ENCODE measurements at regions not wholly inside any gene's neighbourhood (a gene's known extent, or its start where the extent isn't known, plus 50 kb on each side); places are given as distances from the start of the nearest gene placed in this dataset.

DNA sequence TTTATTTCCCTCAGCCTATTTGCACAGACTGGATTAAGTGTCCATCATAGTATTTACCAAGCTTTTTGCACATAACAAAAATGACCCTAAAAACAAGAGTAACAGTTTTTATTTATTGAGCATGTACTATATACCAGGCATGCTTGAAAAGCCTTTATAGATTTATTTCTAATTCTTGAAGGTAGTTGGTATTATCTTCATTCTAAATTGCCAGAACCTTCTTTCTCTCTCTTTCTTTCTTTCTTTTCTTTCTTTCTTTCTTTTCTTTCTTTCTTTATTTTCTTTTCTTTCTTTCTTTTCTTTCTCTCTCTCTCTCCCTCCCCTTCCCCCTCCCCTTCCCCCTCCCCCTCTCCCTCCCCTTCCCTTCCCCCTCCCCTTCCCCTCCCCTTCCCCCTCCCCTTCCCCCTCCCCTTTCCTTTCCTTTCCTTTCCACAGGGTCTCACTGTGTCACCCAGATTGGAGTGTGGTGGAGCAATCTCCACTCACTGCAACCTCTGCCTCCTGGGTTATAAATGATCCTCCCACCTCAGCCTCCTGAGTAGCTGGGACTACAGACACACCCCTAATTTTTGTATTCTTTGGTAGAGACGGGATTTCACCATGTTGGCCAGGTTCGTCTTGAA is 310.9 kb upstream of the RBFOX1 start:
- no peak overlapping the region for H3K4me3 ChIP-seq (ENCODE audit: low read depth, low read length)
- TF ChIP-seq, protein P1, sequence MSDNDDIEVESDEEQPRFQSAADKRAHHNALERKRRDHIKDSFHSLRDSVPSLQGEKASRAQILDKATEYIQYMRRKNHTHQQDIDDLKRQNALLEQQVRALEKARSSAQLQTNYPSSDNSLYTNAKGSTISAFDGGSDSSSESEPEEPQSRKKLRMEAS (IDR thresholded peaks at IDR 0.05; ENCODE audit: low read depth, low read length) = no peak
- TF ChIP-seq MYC (IDR thresholded peaks at IDR 0.05; ENCODE audit: low read depth, low read length) = no peak
- TF ChIP-seq, protein P2, sequence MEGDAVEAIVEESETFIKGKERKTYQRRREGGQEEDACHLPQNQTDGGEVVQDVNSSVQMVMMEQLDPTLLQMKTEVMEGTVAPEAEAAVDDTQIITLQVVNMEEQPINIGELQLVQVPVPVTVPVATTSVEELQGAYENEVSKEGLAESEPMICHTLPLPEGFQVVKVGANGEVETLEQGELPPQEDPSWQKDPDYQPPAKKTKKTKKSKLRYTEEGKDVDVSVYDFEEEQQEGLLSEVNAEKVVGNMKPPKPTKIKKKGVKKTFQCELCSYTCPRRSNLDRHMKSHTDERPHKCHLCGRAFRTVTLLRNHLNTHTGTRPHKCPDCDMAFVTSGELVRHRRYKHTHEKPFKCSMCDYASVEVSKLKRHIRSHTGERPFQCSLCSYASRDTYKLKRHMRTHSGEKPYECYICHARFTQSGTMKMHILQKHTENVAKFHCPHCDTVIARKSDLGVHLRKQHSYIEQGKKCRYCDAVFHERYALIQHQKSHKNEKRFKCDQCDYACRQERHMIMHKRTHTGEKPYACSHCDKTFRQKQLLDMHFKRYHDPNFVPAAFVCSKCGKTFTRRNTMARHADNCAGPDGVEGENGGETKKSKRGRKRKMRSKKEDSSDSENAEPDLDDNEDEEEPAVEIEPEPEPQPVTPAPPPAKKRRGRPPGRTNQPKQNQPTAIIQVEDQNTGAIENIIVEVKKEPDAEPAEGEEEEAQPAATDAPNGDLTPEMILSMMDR (IDR thresholded peaks at IDR 0.05; ENCODE audit: low read depth, low read length) = no peak
- TF ChIP-seq POLR2A (IDR thresholded peaks at IDR 0.05; ENCODE audit: extremely low read depth, insufficient read length) = no peak
- no peak for DNase-seq (ENCODE audit: low read depth)

DNA sequence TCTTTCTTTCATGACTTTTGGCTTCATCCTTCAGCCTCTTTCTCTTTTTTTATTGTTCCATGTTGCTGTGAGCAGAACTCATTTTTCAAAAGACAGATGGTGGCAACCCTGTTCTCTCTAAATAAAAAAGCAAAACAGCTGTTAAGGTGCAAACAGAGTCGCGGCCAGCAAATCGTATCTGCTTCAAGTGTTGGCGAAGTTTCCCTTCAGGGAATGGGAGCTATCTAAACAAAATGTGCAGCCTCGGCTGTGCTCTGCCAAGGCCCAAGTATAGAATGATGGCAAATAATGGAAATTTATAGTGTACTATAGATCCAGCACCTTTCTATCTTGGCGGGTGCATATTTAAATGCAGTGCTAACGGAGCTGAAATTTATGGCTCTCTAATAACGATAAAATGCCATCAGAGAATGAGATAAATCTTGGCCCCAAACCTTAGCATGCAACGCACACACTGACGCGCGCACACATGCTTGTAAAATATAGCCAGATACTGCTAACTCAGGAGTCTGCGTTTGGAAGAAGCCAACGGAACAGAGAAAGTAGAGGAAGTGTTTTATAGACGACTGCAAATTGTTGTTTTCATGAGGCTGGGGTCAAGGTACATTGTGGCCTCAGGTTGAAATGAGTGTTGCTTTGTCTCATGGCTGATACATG is 315.5 kb upstream of the RBFOX1 start:
- no peak for DNase-seq (ENCODE audit: low read depth)
- TF ChIP-seq, protein P2 (IDR thresholded peaks at IDR 0.05; ENCODE audit: low read depth, low read length) = no peak
- no peak for TF ChIP-seq POLR2A (IDR thresholded peaks at IDR 0.05; ENCODE audit: extremely low read depth, insufficient read length)
- TF ChIP-seq, protein P1 (IDR thresholded peaks at IDR 0.05; ENCODE audit: low read depth, low read length) = no peak
- no peak for TF ChIP-seq MYC (IDR thresholded peaks at IDR 0.05; ENCODE audit: low read depth, low read length)
- H3K4me3 ChIP-seq (ENCODE audit: low read depth, low read length) = no peak overlapping the region

DNA sequence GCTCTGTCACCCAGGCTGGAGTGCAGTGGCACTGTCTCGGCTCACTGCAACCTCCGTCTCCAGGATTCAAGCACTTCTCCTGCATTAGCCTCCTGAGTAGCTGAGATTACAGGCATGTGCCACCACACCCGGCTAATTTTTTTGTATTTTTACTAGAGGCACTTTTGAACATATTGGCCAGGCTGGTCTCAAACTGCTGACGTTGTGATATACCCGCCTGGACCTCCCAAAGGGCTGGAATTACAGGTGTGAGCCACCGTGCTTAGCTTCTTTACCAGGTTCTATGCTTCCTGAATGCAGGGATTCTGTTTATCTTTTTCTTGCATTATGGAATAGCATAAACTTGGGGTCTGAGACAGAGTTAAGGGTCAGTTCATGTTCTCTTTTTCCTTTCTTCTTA is 317.9 kb upstream of the RBFOX1 start:
- H3K4me3 ChIP-seq (ENCODE audit: low read depth, low read length) = no peak overlapping the region
- DNase-seq (ENCODE audit: low read depth) = no peak
- TF ChIP-seq MYC (IDR thresholded peaks at IDR 0.05; ENCODE audit: low read depth, low read length) = no peak
- TF ChIP-seq, protein P2 (IDR thresholded peaks at IDR 0.05; ENCODE audit: low read depth, low read length) = no peak
- TF ChIP-seq POLR2A (IDR thresholded peaks at IDR 0.05; ENCODE audit: extremely low read depth, insufficient read length) = no peak
- TF ChIP-seq, protein P1 (IDR thresholded peaks at IDR 0.05; ENCODE audit: low read depth, low read length) = no peak

DNA sequence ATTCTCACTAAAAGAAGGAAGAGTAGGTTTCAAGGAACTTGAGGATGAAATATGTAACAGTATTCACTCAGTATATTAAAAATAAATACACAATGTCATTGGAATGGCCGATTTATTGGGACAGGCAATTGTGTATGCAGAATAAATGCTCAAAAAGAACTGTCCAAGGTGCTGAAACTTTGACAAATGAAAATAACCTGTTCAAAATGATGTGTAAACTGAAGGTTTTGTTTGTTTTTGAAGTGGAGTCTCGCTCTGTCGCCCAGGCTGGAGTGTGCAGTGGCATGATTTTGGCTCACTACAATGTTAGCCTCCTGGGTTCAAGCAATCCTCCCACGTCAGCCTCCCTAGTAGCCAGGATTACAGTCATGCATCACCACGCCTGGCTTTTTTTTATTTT is 318.7 kb upstream of the RBFOX1 start:
- H3K4me3 ChIP-seq (ENCODE audit: low read depth, low read length) = no peak overlapping the region
- TF ChIP-seq MYC (IDR thresholded peaks at IDR 0.05; ENCODE audit: low read depth, low read length) (no peak), POLR2A (IDR thresholded peaks at IDR 0.05; ENCODE audit: extremely low read depth, insufficient read length) (no peak)
- TF ChIP-seq, protein P2 (IDR thresholded peaks at IDR 0.05; ENCODE audit: low read depth, low read length) = no peak
- TF ChIP-seq, protein P1 (IDR thresholded peaks at IDR 0.05; ENCODE audit: low read depth, low read length) = no peak
- DNase-seq (ENCODE audit: low read depth) = peak; percentile 30

DNA sequence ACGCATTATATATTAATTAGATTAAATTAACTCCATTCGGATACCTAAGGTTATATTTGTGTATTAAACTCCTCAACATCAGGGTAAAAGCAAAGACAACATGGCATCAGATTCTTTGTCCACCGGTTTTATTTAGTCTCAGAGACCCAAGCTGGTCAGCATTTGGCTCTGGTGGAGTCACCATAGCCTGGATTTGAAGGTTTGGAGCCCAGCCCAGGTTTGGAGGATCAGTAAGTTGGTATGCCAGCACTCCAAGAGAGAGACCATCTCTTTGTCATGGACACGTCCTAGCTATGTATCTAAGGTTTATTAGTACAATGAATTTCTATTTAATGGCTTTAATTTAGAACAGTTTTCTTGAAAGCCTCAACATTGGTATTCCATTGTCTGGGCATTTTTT is 328.4 kb upstream of the RBFOX1 start:
- TF ChIP-seq, protein P2 (IDR thresholded peaks at IDR 0.05; ENCODE audit: low read depth, low read length) = no peak
- TF ChIP-seq MYC (IDR thresholded peaks at IDR 0.05; ENCODE audit: low read depth, low read length) = no peak
- no peak overlapping the region for H3K4me3 ChIP-seq (ENCODE audit: low read depth, low read length)
- no peak for DNase-seq (ENCODE audit: low read depth)
